PC-9 (cell line): ENCODE measurements at regions not wholly inside any gene's neighbourhood (a gene's known extent, or its start where the extent isn't known, plus 50 kb on each side); places are given as distances from the start of the nearest gene placed in this dataset.

Experiments
- CTCF ChIP-seq: fragments of 200-600 bp; sonication (generic); conservative IDR thresholded peaks from 2 replicates; pipeline ENCODE4 v1.6.1; 2017; ENCODE audit warnings: mixed run types, antibody characterized with exemption, mild to moderate bottlenecking, moderate library complexity
- EZH2 ChIP-seq: fragments of 200-600 bp; sonication (generic); IDR thresholded peaks from 2 replicates; pipeline ENCODE4 v1.8.0; 2017; ENCODE audit warnings: antibody characterized with exemption, low read depth

- no peak for TF ChIP-seq CTCF
- TF ChIP-seq EZH2: no peak
These were observed 1424.9 kb downstream of the LRFN5 start for GRCh38 chr14:43031598-43031997.
